ENCODE measurements at regions not wholly inside any gene's neighbourhood (a gene's known extent, or its start where the extent isn't known, plus 50 kb on each side); places are given as distances from the start of the nearest gene placed in this dataset.

DNA sequence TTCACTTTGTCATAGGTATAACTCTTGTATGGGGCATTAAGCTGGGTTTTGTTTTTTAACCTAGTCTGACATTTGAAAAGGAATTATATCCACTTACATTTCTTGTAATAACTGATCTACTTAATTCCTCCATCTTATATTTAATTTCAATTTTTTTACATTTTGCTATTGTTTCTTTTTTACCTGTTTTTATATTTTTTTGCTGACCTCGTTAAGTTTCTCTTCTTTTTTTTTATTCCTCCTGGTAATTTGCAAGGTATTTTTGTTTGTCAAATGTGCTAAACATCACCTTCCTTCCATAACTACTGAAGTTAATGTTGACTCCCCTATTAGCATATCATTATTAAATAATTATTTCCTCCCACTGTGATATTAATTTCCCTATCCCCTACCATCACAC is 87.7 kb upstream of the NR2F2 start:
- TF ChIP-seq, protein P1, sequence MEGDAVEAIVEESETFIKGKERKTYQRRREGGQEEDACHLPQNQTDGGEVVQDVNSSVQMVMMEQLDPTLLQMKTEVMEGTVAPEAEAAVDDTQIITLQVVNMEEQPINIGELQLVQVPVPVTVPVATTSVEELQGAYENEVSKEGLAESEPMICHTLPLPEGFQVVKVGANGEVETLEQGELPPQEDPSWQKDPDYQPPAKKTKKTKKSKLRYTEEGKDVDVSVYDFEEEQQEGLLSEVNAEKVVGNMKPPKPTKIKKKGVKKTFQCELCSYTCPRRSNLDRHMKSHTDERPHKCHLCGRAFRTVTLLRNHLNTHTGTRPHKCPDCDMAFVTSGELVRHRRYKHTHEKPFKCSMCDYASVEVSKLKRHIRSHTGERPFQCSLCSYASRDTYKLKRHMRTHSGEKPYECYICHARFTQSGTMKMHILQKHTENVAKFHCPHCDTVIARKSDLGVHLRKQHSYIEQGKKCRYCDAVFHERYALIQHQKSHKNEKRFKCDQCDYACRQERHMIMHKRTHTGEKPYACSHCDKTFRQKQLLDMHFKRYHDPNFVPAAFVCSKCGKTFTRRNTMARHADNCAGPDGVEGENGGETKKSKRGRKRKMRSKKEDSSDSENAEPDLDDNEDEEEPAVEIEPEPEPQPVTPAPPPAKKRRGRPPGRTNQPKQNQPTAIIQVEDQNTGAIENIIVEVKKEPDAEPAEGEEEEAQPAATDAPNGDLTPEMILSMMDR (IDR thresholded peaks at IDR 0.05): no peak
- TF ChIP-seq POLR2AphosphoS5 (IDR thresholded peaks at IDR 0.05): no peak
